B cell (primary cell): ENCODE measurements at regions not wholly inside any gene's neighbourhood (a gene's known extent, or its start where the extent isn't known, plus 50 kb on each side); places are given as distances from the start of the nearest gene placed in this dataset.

Experiments
- ATAC-seq: fragments of 200-7000 bp; cut with Tn5 transposase; one replicate; pipeline ENCODE4 v1.10.0; 2021; ENCODE audit warnings: low read depth, mild to moderate bottlenecking, moderate number of reproducible peaks, moderate library complexity
- CTCF ChIA-PET: fragments of 350-600 bp; sonication (Branson Sonifier 250); formaldehyde crosslinking; loops from one replicate; lab custom pipeline; 2021; ENCODE audit warnings: antibody characterized with exemption, inconsistent platforms; lab: Charles Lee
- POLR2A ChIA-PET: fragments of 350-600 bp; sonication (Branson Sonifier 250); formaldehyde crosslinking; loops from one replicate; lab custom pipeline; 2021; ENCODE audit warnings: antibody characterized with exemption; lab: Charles Lee
- DNase-seq: peaks from one replicate; pipeline ENCODE4 v3.0.0; 2013
- H2AFZ ChIP-seq: 2 replicates; pipeline ENCODE4 v1.6.1; 2012; ENCODE audit warnings: mild to moderate bottlenecking, low read depth, low read length; ENCODE audit not compliant: insufficient read depth, poor library complexity, severe bottlenecking
- H3K27ac ChIP-seq, 2 donors: 1 replicate in 1 of 2; 2 replicates in 1 of 2; pipeline ENCODE4 v1.5.1; 2012 to 2013; ENCODE audit warnings: low read length in 2 of 2, mild to moderate bottlenecking in 2 of 2, moderate library complexity in 1 of 2
- H3K27me3 ChIP-seq, 4 experiments: fragments of 200-600 bp in 1 of 4; sonication (generic) in 1 of 4; replicated peaks in 1 of 4; 1 replicate in 2 of 4; 2 replicates in 2 of 4; pipeline versions ENCODE4 v1.6.1 to v1.7.0; 2013 to 2016; ENCODE audit warnings: low read length in 3 of 4, mild to moderate bottlenecking in 2 of 4, mixed read lengths in 1 of 4, moderate library complexity in 1 of 4; ENCODE audit not compliant: insufficient read depth in 4 of 4, control insufficient read depth in 3 of 4; ENCODE audit errors: control extremely low read depth in 1 of 4
- H3K36me3 ChIP-seq, 2 experiments: replicated peaks in 1 of 2; 1 replicate in 1 of 2; 2 replicates in 1 of 2; pipeline versions ENCODE4 v1.6.1 to v1.7.1; 2013; ENCODE audit warnings: low read length in 1 of 2; ENCODE audit not compliant: insufficient read depth in 2 of 2, control insufficient read depth in 1 of 2; ENCODE audit errors: control extremely low read depth in 1 of 2, extremely low read depth in 1 of 2
- H3K4me1 ChIP-seq, 2 donors: fragments of 200-600 bp in 1 of 2; sonication (generic) in 1 of 2; 1 replicate in 1 of 2; 2 replicates in 1 of 2; pipeline versions ENCODE4 v1.5.1 to v1.6.1; 2013 to 2017; ENCODE audit warnings: low read length in 2 of 2; ENCODE audit not compliant: control insufficient read depth in 2 of 2, insufficient read depth in 2 of 2
- H3K4me2 ChIP-seq: replicated peaks from 2 replicates; pipeline ENCODE3; 2012; ENCODE audit warnings: mild to moderate bottlenecking, low read depth, low read length; ENCODE audit not compliant: poor library complexity, severe bottlenecking
- H3K4me3 ChIP-seq, 5 experiments: fragments of 200-600 bp in 1 of 5; sonication (generic) in 1 of 5; 1 replicate in 3 of 5; 2 replicates in 2 of 5; pipeline versions ENCODE4 v1.5.1 to v1.7.0; 2011 to 2016; ENCODE audit warnings: low read length in 4 of 5, mild to moderate bottlenecking in 4 of 5, low read depth in 2 of 5, control low read depth in 1 of 5, moderate library complexity in 1 of 5; ENCODE audit not compliant: insufficient read depth in 1 of 5; ENCODE audit errors: control extremely low read depth in 1 of 5, extremely low read depth in 1 of 5
- H3K79me2 ChIP-seq: fragments of 200-600 bp; sonication (generic); one replicate; pipeline ENCODE4 v1.6.0; 2016; ENCODE audit warnings: low read length; ENCODE audit not compliant: control insufficient read depth, insufficient read depth
- H3K9ac ChIP-seq: fragments of 200-600 bp; sonication (generic); 2 replicates; pipeline ENCODE4 v1.6.1; 2017; ENCODE audit warnings: mild to moderate bottlenecking, low read length, moderate library complexity
- H3K9me3 ChIP-seq, 3 donors: one replicate each; pipeline versions ENCODE4 v1.6.1 to v1.7.1; 2013; ENCODE audit warnings: low read length in 2 of 3; ENCODE audit not compliant: control insufficient read depth in 2 of 3, insufficient read depth in 1 of 3; ENCODE audit errors: control extremely low read depth in 1 of 3
- H4K20me1 ChIP-seq: 2 replicates; pipeline ENCODE4 v1.6.0; 2012; ENCODE audit warnings: mild to moderate bottlenecking, low read length; ENCODE audit not compliant: insufficient read depth, control insufficient read depth, poor library complexity, severe bottlenecking
- H3K27ac Mint-ChIP-seq: one replicate; pipeline ENCODE4 v1.8.0; 2021; ENCODE audit warnings: mixed read lengths
- H3K27me3 Mint-ChIP-seq: one replicate; pipeline ENCODE4 v1.8.0; 2021; ENCODE audit warnings: mixed read lengths
- H3K4me1 Mint-ChIP-seq: one replicate; pipeline ENCODE4 v1.8.0; 2021; ENCODE audit warnings: mixed read lengths
- H3K4me3 Mint-ChIP-seq: one replicate; pipeline ENCODE4 v1.8.0; 2021; ENCODE audit warnings: mixed read lengths
- H3K9me3 Mint-ChIP-seq: one replicate; pipeline ENCODE4 v1.8.0; 2022; ENCODE audit warnings: mixed read lengths; ENCODE audit not compliant: insufficient read depth
- CTCF ChIP-seq: fragments of 200-600 bp; IDR thresholded peaks from one replicate; pipeline ENCODE4 v1.8.0; 2022; ENCODE audit warnings: antibody characterized with exemption, mild to moderate bottlenecking
- EZH2 ChIP-seq: IDR thresholded peaks from 2 replicates; pipeline ENCODE4 v1.6.1; 2012; ENCODE audit warnings: borderline replicate concordance, low read depth, mild to moderate bottlenecking, moderate library complexity, low read length; ENCODE audit not compliant: insufficient read depth, poor library complexity, severe bottlenecking
- WGBS: methylation state at CpG from one replicate; pipeline ENCODE4 v1.1.5; 2013; ENCODE audit warnings: missing lambda C conversion rate; ENCODE audit not compliant: insufficient coverage; 5-methylcytosine and 5-hydroxymethylcytosine counted together
- intact Hi-C: fragments of 100-400 bp; cut with micrococcal nuclease; formaldehyde crosslinking; loops from one replicate; pipeline ENCODE4 v1.10.0; 2022

GRCh38 chr13:42658019-42658418 lies 84.1 kb downstream of the TNFSF11 start:
- WGBS: 89% methylated on average over 6 of the region's 9 CpGs
- H3K27me3 ChIP-seq: peaks cover 0 to 9% (median 4%) of the 10 kb centered on the region in 4 experiments
- H4K20me1 ChIP-seq: no peaks in the 10 kb centered on the region
- no peaks in the 10 kb centered on the region for H3K9me3 Mint-ChIP-seq
- no peak overlapping the region for H3K9ac ChIP-seq
- no peak overlapping the region for H3K27ac ChIP-seq
- H3K9me3 ChIP-seq: no peaks in the 10 kb centered on the region
- H3K4me1 Mint-ChIP-seq: no peaks in the 10 kb centered on the region
- ATAC-seq (no peak), DNase-seq (no peak)
- no peak overlapping the region for H2AFZ ChIP-seq
- intact Hi-C loops: no loop called here
- peaks cover 45% of the 10 kb centered on the region for H3K27me3 Mint-ChIP-seq
- no peak overlapping the region for H3K4me2 ChIP-seq
- no peak for TF ChIP-seq CTCF
- TF ChIP-seq EZH2: no peak
- no peak overlapping the region for H3K4me3 ChIP-seq
- H3K27ac Mint-ChIP-seq: no peak overlapping the region
- no peaks in the 10 kb centered on the region for H3K36me3 ChIP-seq
- ChIA-PET CTCF (no interaction called here), POLR2A (no interaction called here)
- no peaks in the 10 kb centered on the region for H3K4me1 ChIP-seq
- no peaks in the 10 kb centered on the region for H3K79me2 ChIP-seq
- no peak overlapping the region for H3K4me3 Mint-ChIP-seq

- Mint-ChIP-seq H3K27ac (no peak overlapping the region), H3K9me3 (no peaks in the 10 kb centered on the region), H3K27me3 (peaks cover 45% of the 10 kb centered on the region), H3K4me3 (no peak overlapping the region), H3K4me1 (no peaks in the 10 kb centered on the region)
- Histone ChIP-seq H3K27ac (no peak overlapping the region), H3K4me1 (no peaks in the 10 kb centered on the region), H3K9ac (no peak overlapping the region), H3K4me2 (no peak overlapping the region), H3K27me3 (peaks cover 0 to 9% (median 3%) of the 10 kb centered on the region in 4 experiments), H3K4me3 (no peak overlapping the region), H4K20me1 (no peaks in the 10 kb centered on the region), H3K79me2 (no peaks in the 10 kb centered on the region), H2AFZ (no peak overlapping the region), H3K36me3 (no peaks in the 10 kb centered on the region), H3K9me3 (no peaks in the 10 kb centered on the region)
- TF ChIP-seq EZH2: no peak
- TF ChIP-seq CTCF: no peak
- ATAC-seq (no peak), DNase-seq (no peak)
- POLR2A ChIA-PET: no interaction called here
- CTCF ChIA-PET: no interaction called here
- WGBS: no CpG with 5 or more reads among the region's 5 CpGs
- intact Hi-C loops: no loop called here
Measured at GRCh38 chr13:42660333-42660965, 86.5 kb downstream of the TNFSF11 start.
